Fibroblast of lung (primary cell): ENCODE measurements at regions not wholly inside any gene's neighbourhood (a gene's known extent, or its start where the extent isn't known, plus 50 kb on each side); places are given as distances from the start of the nearest gene placed in this dataset.
"Not testable (repeated sequence)": the region's sequence is repeated elsewhere in the genome, so short reads cannot be mapped to it uniquely, and the experiment has no call there.

Experiments
- DNase-seq, 2 donors: peaks; one replicate each; pipeline versions ENCODE4 v3.0.0 to v3.0.0-alpha.2; 2010; ENCODE audit warnings: low read depth in 2 of 2
- H2AFZ ChIP-seq: 2 replicates; pipeline ENCODE4 v1.5.1; 2012; ENCODE audit warnings: low read length, control low read depth, inconsistent platforms
- H3K27ac ChIP-seq: 2 replicates; pipeline ENCODE4 v1.5.1; 2011; ENCODE audit warnings: low read length, control low read depth; ENCODE audit not compliant: insufficient read depth
- H3K27me3 ChIP-seq: 2 replicates; pipeline ENCODE4 v1.5.1; 2011; ENCODE audit warnings: mild to moderate bottlenecking, low read length; ENCODE audit not compliant: control insufficient read depth, insufficient read depth
- H3K36me3 ChIP-seq: 2 replicates; pipeline ENCODE4 v1.5.1; 2011; ENCODE audit warnings: low read length; ENCODE audit not compliant: control insufficient read depth, insufficient read depth
- H3K4me1 ChIP-seq: 2 replicates; pipeline ENCODE4 v1.5.1; 2011; ENCODE audit warnings: low read length; ENCODE audit not compliant: control insufficient read depth, insufficient read depth; ENCODE audit errors: extremely low read depth
- H3K4me2 ChIP-seq: 2 replicates; pipeline ENCODE4 v1.5.1; 2011; ENCODE audit warnings: low read length, control low read depth; ENCODE audit not compliant: insufficient read depth; ENCODE audit errors: extremely low read depth
- H3K4me3 ChIP-seq, 4 experiments: fragments of 200-600 bp in 1 of 4; sonication (generic) in 1 of 4; replicated peaks in 1 of 4; 2 replicates each; pipeline ENCODE4 v1.5.1; 2011 to 2016; ENCODE audit warnings: low read length in 4 of 4, low read depth in 3 of 4, mild to moderate bottlenecking in 3 of 4, control low read depth in 2 of 4, inconsistent platforms in 1 of 4, mixed read lengths in 1 of 4; ENCODE audit not compliant: insufficient read depth in 1 of 4; ENCODE audit errors: control extremely low read depth in 1 of 4
- H3K79me2 ChIP-seq: 2 replicates; pipeline ENCODE4 v1.5.1; 2012; ENCODE audit warnings: mild to moderate bottlenecking, low read length, inconsistent platforms; ENCODE audit not compliant: control insufficient read depth, insufficient read depth
- H3K9ac ChIP-seq: 2 replicates; pipeline ENCODE4 v1.5.1; 2011; ENCODE audit warnings: mild to moderate bottlenecking, low read length, control low read depth; ENCODE audit not compliant: insufficient read depth
- H3K9me3 ChIP-seq: 2 replicates; pipeline ENCODE4 v1.5.1; 2012; ENCODE audit warnings: low read depth, low read length; ENCODE audit not compliant: control insufficient read depth, insufficient read depth
- H4K20me1 ChIP-seq: 2 replicates; pipeline ENCODE4 v1.5.1; 2011; ENCODE audit warnings: low read length; ENCODE audit not compliant: control insufficient read depth, insufficient read depth; ENCODE audit errors: extremely low read depth
- CTCF ChIP-seq, 2 donors: IDR thresholded peaks in 1 of 2; conservative IDR thresholded peaks in 1 of 2; 1 replicate in 1 of 2; 2 replicates in 1 of 2; pipeline ENCODE4 v1.5.1; 2011 to 2012; ENCODE audit warnings: low read length in 2 of 2, control low read depth in 1 of 2, inconsistent platforms in 1 of 2, low read depth in 1 of 2, mild to moderate bottlenecking in 1 of 2
- EZH2 ChIP-seq: IDR thresholded peaks from 2 replicates; pipeline ENCODE4 v1.5.1; 2012; ENCODE audit warnings: low read length, control low read depth, mild to moderate bottlenecking; ENCODE audit errors: missing control alignments

GRCh38 chr2:20949256-20949655, 94.6 kb downstream of the APOB start:
- no peak for DNase-seq
- H3K4me1 ChIP-seq = no peaks in the 10 kb centered on the region
- TF ChIP-seq CTCF (conservative IDR thresholded peaks at IDR 0.05 in 1 of 2, IDR thresholded peaks at IDR 0.05 in 1 of 2; ENCODE audit: low read depth in 1 of 2, low read length in 2 of 2) = no peak
- TF ChIP-seq EZH2 = no peak
- peaks cover 2% of the 10 kb centered on the region for H3K27me3 ChIP-seq
- H3K9ac ChIP-seq = no peak overlapping the region
- H3K4me3 ChIP-seq = no peak overlapping the region
- no peaks in the 10 kb centered on the region for H3K9me3 ChIP-seq
- no peaks in the 10 kb centered on the region for H4K20me1 ChIP-seq
- no peak overlapping the region for H3K4me2 ChIP-seq
- no peak overlapping the region for H2AFZ ChIP-seq
- H3K79me2 ChIP-seq = no peaks in the 10 kb centered on the region
- H3K36me3 ChIP-seq = no peaks in the 10 kb centered on the region
- no peak overlapping the region for H3K27ac ChIP-seq

GRCh38 chr2:20946468-20946867, 97.4 kb downstream of the APOB start:
- DNase-seq = no peak
- peaks cover 2% of the 10 kb centered on the region for H3K27me3 ChIP-seq
- no peak overlapping the region for H3K4me3 ChIP-seq
- H3K4me1 ChIP-seq = no peaks in the 10 kb centered on the region
- H4K20me1 ChIP-seq = no peaks in the 10 kb centered on the region
- H2AFZ ChIP-seq = no peak overlapping the region
- no peaks in the 10 kb centered on the region for H3K36me3 ChIP-seq
- no peaks in the 10 kb centered on the region for H3K9me3 ChIP-seq
- H3K4me2 ChIP-seq = no peak overlapping the region
- TF ChIP-seq CTCF (conservative IDR thresholded peaks at IDR 0.05 in 1 of 2, IDR thresholded peaks at IDR 0.05 in 1 of 2; ENCODE audit: low read depth in 1 of 2, low read length in 2 of 2) (no peak), EZH2 (no peak)
- no peak overlapping the region for H3K27ac ChIP-seq
- H3K9ac ChIP-seq = no peak overlapping the region
- H3K79me2 ChIP-seq = no peaks in the 10 kb centered on the region

- not testable (repeated sequence) for H2AFZ ChIP-seq, H3K4me1 ChIP-seq, H3K79me2 ChIP-seq, H3K4me2 ChIP-seq, DNase-seq, H3K27me3 ChIP-seq, H3K9me3 ChIP-seq, H3K9ac ChIP-seq, H3K36me3 ChIP-seq, H3K4me3 ChIP-seq, H3K27ac ChIP-seq, H4K20me1 ChIP-seq
Observed at GRCh38 chr2:20943721-20944120, 100.2 kb downstream of the APOB start.

- Histone ChIP-seq H3K79me2 (no peaks in the 10 kb centered on the region), H3K36me3 (no peaks in the 10 kb centered on the region), H3K27ac (no peak overlapping the region), H3K4me2 (no peak overlapping the region), H3K4me3 (no peak overlapping the region), H4K20me1 (no peaks in the 10 kb centered on the region), H3K27me3 (no peaks in the 10 kb centered on the region), H3K4me1 (no peaks in the 10 kb centered on the region), H2AFZ (no peak overlapping the region), H3K9me3 (no peaks in the 10 kb centered on the region), H3K9ac (no peak overlapping the region)
- no peak for TF ChIP-seq EZH2
- TF ChIP-seq CTCF (conservative IDR thresholded peaks at IDR 0.05 in 1 of 2, IDR thresholded peaks at IDR 0.05 in 1 of 2; ENCODE audit: low read depth in 1 of 2, low read length in 2 of 2) = no peak
- peak in 1 of 2 donors; percentile 9 for DNase-seq
Observed at GRCh38 chr2:20942646-20943125, 101.2 kb downstream of the APOB start.
